B cell (primary cell): ENCODE measurements at regions not wholly inside any gene's neighbourhood (a gene's known extent, or its start where the extent isn't known, plus 50 kb on each side); places are given as distances from the start of the nearest gene placed in this dataset.

ENCODE experiments used
- ATAC-seq: fragments of 200-7000 bp; cut with Tn5 transposase; one replicate; pipeline ENCODE4 v1.10.0; 2021; ENCODE audit warnings: low read depth, mild to moderate bottlenecking, moderate number of reproducible peaks, moderate library complexity
- CTCF ChIA-PET: fragments of 350-600 bp; sonication (Branson Sonifier 250); formaldehyde crosslinking; loops from one replicate; lab custom pipeline; 2021; ENCODE audit warnings: antibody characterized with exemption, inconsistent platforms; lab: Charles Lee
- POLR2A ChIA-PET: fragments of 350-600 bp; sonication (Branson Sonifier 250); formaldehyde crosslinking; loops from one replicate; lab custom pipeline; 2021; ENCODE audit warnings: antibody characterized with exemption; lab: Charles Lee
- DNase-seq: peaks from one replicate; pipeline ENCODE4 v3.0.0; 2013
- H2AFZ ChIP-seq: 2 replicates; pipeline ENCODE4 v1.6.1; 2012; ENCODE audit warnings: mild to moderate bottlenecking, low read depth, low read length; ENCODE audit not compliant: insufficient read depth, poor library complexity, severe bottlenecking
- H3K27ac ChIP-seq, 2 donors: 1 replicate in 1 of 2; 2 replicates in 1 of 2; pipeline ENCODE4 v1.5.1; 2012 to 2013; ENCODE audit warnings: low read length in 2 of 2, mild to moderate bottlenecking in 2 of 2, moderate library complexity in 1 of 2
- H3K27me3 ChIP-seq, 4 experiments: fragments of 200-600 bp in 1 of 4; sonication (generic) in 1 of 4; replicated peaks in 1 of 4; 1 replicate in 2 of 4; 2 replicates in 2 of 4; pipeline versions ENCODE4 v1.6.1 to v1.7.0; 2013 to 2016; ENCODE audit warnings: low read length in 3 of 4, mild to moderate bottlenecking in 2 of 4, mixed read lengths in 1 of 4, moderate library complexity in 1 of 4; ENCODE audit not compliant: insufficient read depth in 4 of 4, control insufficient read depth in 3 of 4; ENCODE audit errors: control extremely low read depth in 1 of 4
- H3K36me3 ChIP-seq, 2 experiments: replicated peaks in 1 of 2; 1 replicate in 1 of 2; 2 replicates in 1 of 2; pipeline versions ENCODE4 v1.6.1 to v1.7.1; 2013; ENCODE audit warnings: low read length in 1 of 2; ENCODE audit not compliant: insufficient read depth in 2 of 2, control insufficient read depth in 1 of 2; ENCODE audit errors: control extremely low read depth in 1 of 2, extremely low read depth in 1 of 2
- H3K4me1 ChIP-seq, 2 donors: fragments of 200-600 bp in 1 of 2; sonication (generic) in 1 of 2; 1 replicate in 1 of 2; 2 replicates in 1 of 2; pipeline versions ENCODE4 v1.5.1 to v1.6.1; 2013 to 2017; ENCODE audit warnings: low read length in 2 of 2; ENCODE audit not compliant: control insufficient read depth in 2 of 2, insufficient read depth in 2 of 2
- H3K4me2 ChIP-seq: replicated peaks from 2 replicates; pipeline ENCODE3; 2012; ENCODE audit warnings: mild to moderate bottlenecking, low read depth, low read length; ENCODE audit not compliant: poor library complexity, severe bottlenecking
- H3K4me3 ChIP-seq, 5 experiments: fragments of 200-600 bp in 1 of 5; sonication (generic) in 1 of 5; 1 replicate in 3 of 5; 2 replicates in 2 of 5; pipeline versions ENCODE4 v1.5.1 to v1.7.0; 2011 to 2016; ENCODE audit warnings: low read length in 4 of 5, mild to moderate bottlenecking in 4 of 5, low read depth in 2 of 5, control low read depth in 1 of 5, moderate library complexity in 1 of 5; ENCODE audit not compliant: insufficient read depth in 1 of 5; ENCODE audit errors: control extremely low read depth in 1 of 5, extremely low read depth in 1 of 5
- H3K79me2 ChIP-seq: fragments of 200-600 bp; sonication (generic); one replicate; pipeline ENCODE4 v1.6.0; 2016; ENCODE audit warnings: low read length; ENCODE audit not compliant: control insufficient read depth, insufficient read depth
- H3K9ac ChIP-seq: fragments of 200-600 bp; sonication (generic); 2 replicates; pipeline ENCODE4 v1.6.1; 2017; ENCODE audit warnings: mild to moderate bottlenecking, low read length, moderate library complexity
- H3K9me3 ChIP-seq, 3 donors: one replicate each; pipeline versions ENCODE4 v1.6.1 to v1.7.1; 2013; ENCODE audit warnings: low read length in 2 of 3; ENCODE audit not compliant: control insufficient read depth in 2 of 3, insufficient read depth in 1 of 3; ENCODE audit errors: control extremely low read depth in 1 of 3
- H4K20me1 ChIP-seq: 2 replicates; pipeline ENCODE4 v1.6.0; 2012; ENCODE audit warnings: mild to moderate bottlenecking, low read length; ENCODE audit not compliant: insufficient read depth, control insufficient read depth, poor library complexity, severe bottlenecking
- H3K27ac Mint-ChIP-seq: one replicate; pipeline ENCODE4 v1.8.0; 2021; ENCODE audit warnings: mixed read lengths
- H3K27me3 Mint-ChIP-seq: one replicate; pipeline ENCODE4 v1.8.0; 2021; ENCODE audit warnings: mixed read lengths
- H3K4me1 Mint-ChIP-seq: one replicate; pipeline ENCODE4 v1.8.0; 2021; ENCODE audit warnings: mixed read lengths
- H3K4me3 Mint-ChIP-seq: one replicate; pipeline ENCODE4 v1.8.0; 2021; ENCODE audit warnings: mixed read lengths
- H3K9me3 Mint-ChIP-seq: one replicate; pipeline ENCODE4 v1.8.0; 2022; ENCODE audit warnings: mixed read lengths; ENCODE audit not compliant: insufficient read depth
- EZH2 ChIP-seq: IDR thresholded peaks from 2 replicates; pipeline ENCODE4 v1.6.1; 2012; ENCODE audit warnings: borderline replicate concordance, low read depth, mild to moderate bottlenecking, moderate library complexity, low read length; ENCODE audit not compliant: insufficient read depth, poor library complexity, severe bottlenecking
- WGBS: methylation state at CpG from one replicate; pipeline ENCODE4 v1.1.5; 2013; ENCODE audit warnings: missing lambda C conversion rate; ENCODE audit not compliant: insufficient coverage; 5-methylcytosine and 5-hydroxymethylcytosine counted together
- intact Hi-C: fragments of 100-400 bp; cut with micrococcal nuclease; formaldehyde crosslinking; loops from one replicate; pipeline ENCODE4 v1.10.0; 2022
- TF ChIP-seq, protein P1 (sequence below): fragments of 200-600 bp; IDR thresholded peaks from one replicate; pipeline ENCODE4 v1.8.0; 2022; ENCODE audit warnings: antibody characterized with exemption, mild to moderate bottlenecking

DNA sequence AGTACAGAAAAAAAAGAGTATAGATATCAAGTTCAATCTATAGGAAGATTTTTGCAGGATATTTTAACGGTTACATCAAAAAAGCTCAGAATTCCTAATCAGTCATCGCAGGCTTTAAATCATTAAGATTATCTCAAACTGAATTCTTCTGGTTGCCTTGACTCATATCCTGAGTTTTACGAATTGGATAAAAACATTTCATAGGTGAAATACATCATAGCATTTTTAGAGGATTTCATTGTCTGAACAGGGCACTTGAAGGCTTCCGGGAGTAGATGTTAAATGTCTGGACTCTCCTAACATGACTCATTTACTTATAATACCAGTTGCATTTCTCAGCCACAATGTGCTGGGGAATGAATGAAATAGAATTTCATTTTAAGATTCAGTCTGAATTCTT is 2216.6 kb upstream of the RAG2 start:
- no peak for ATAC-seq
- ChIA-PET CTCF (no interaction called here), POLR2A (no interaction called here)
- TF ChIP-seq, protein P1, sequence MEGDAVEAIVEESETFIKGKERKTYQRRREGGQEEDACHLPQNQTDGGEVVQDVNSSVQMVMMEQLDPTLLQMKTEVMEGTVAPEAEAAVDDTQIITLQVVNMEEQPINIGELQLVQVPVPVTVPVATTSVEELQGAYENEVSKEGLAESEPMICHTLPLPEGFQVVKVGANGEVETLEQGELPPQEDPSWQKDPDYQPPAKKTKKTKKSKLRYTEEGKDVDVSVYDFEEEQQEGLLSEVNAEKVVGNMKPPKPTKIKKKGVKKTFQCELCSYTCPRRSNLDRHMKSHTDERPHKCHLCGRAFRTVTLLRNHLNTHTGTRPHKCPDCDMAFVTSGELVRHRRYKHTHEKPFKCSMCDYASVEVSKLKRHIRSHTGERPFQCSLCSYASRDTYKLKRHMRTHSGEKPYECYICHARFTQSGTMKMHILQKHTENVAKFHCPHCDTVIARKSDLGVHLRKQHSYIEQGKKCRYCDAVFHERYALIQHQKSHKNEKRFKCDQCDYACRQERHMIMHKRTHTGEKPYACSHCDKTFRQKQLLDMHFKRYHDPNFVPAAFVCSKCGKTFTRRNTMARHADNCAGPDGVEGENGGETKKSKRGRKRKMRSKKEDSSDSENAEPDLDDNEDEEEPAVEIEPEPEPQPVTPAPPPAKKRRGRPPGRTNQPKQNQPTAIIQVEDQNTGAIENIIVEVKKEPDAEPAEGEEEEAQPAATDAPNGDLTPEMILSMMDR = no peak
- TF ChIP-seq EZH2 = no peak
- Mint-ChIP-seq H3K4me1 (no peaks in the 10 kb centered on the region), H3K27me3 (no peaks in the 10 kb centered on the region), H3K27ac (no peak overlapping the region), H3K4me3 (no peak overlapping the region), H3K9me3 (peaks cover 4% of the 10 kb centered on the region)
- Histone ChIP-seq H3K9ac (no peak overlapping the region), H4K20me1 (no peaks in the 10 kb centered on the region), H3K27ac (no peak overlapping the region), H2AFZ (no peak overlapping the region), H3K4me2 (no peak overlapping the region), H3K27me3 (no peaks in the 10 kb centered on the region), H3K4me1 (no peaks in the 10 kb centered on the region), H3K36me3 (no peaks in the 10 kb centered on the region), H3K4me3 (no peak overlapping the region), H3K9me3 (peaks cover 0 to 3% (median 1%) of the 10 kb centered on the region in 3 donors), H3K79me2 (no peaks in the 10 kb centered on the region)
- no peak for DNase-seq
- intact Hi-C loops = no loop called here
- no CpG with 5 or more reads among the region's 4 CpGs for WGBS

DNA sequence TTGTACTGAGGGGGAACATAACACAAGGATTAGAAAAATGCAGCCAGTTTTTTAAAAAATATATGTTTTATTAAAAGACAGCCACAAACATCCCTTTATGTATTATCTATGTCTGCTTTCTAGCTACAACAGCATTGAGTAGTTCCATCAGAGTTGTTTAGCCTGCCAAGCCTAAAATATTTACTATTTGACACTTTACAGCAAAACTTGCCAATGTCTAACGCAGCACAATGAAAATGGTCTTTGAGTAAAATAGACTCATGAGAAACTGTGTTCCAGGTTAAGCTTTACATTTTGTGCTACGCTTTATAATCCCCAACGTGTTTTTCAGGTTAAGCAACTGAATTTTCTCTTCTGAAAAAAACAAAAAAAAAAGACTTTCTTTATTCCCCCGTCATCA is 2211.5 kb upstream of the RAG2 start:
- Histone ChIP-seq H3K4me3 (no peak overlapping the region), H3K79me2 (no peaks in the 10 kb centered on the region), H3K4me1 (no peaks in the 10 kb centered on the region), H3K9me3 (no peaks in the 10 kb centered on the region), H3K9ac (no peak overlapping the region), H4K20me1 (no peaks in the 10 kb centered on the region), H3K27me3 (no peaks in the 10 kb centered on the region), H2AFZ (no peak overlapping the region), H3K36me3 (no peaks in the 10 kb centered on the region), H3K27ac (no peak overlapping the region), H3K4me2 (no peak overlapping the region)
- ATAC-seq (no peak), DNase-seq (no peak)
- Mint-ChIP-seq H3K4me3 (no peak overlapping the region), H3K27me3 (no peaks in the 10 kb centered on the region), H3K9me3 (no peaks in the 10 kb centered on the region), H3K27ac (no peak overlapping the region), H3K4me1 (no peaks in the 10 kb centered on the region)
- POLR2A ChIA-PET = no interaction called here
- no CpG with 5 or more reads among the region's 4 CpGs for WGBS
- CTCF ChIA-PET = no interaction called here
- intact Hi-C loops = no loop called here
- no peak for TF ChIP-seq EZH2
- TF ChIP-seq, protein P1 = no peak
